Mesenchymal stem cell (in vitro differentiated cells and primary cell): ENCODE measurements at regions not wholly inside any gene's neighbourhood (a gene's known extent, or its start where the extent isn't known, plus 50 kb on each side); places are given as distances from the start of the nearest gene placed in this dataset.

Experiments used
- DNase-seq: peaks from one replicate; pipeline ENCODE4 v3.0.0-alpha.2; 2013
- H2AFZ ChIP-seq: one replicate; pipeline ENCODE4 v1.6.1; 2013; ENCODE audit warnings: low read depth, mild to moderate bottlenecking, control low read depth, inconsistent platforms, low read length, moderate library complexity
- H2AK5ac ChIP-seq: 2 replicates; pipeline ENCODE4 v1.6.1; 2013; ENCODE audit warnings: low read length, moderate library complexity, mild to moderate bottlenecking, inconsistent platforms; ENCODE audit not compliant: severe bottlenecking
- H2BK120ac ChIP-seq: one replicate; pipeline ENCODE4 v1.6.1; 2013; ENCODE audit warnings: low read depth, mild to moderate bottlenecking, inconsistent platforms, low read length, moderate library complexity
- H2BK12ac ChIP-seq, 2 experiments: one replicate each; pipeline ENCODE4 v1.6.1; 2013; ENCODE audit warnings: inconsistent platforms in 2 of 2, low read length in 2 of 2, mild to moderate bottlenecking in 2 of 2, moderate library complexity in 2 of 2, control low read depth in 1 of 2
- H2BK15ac ChIP-seq: one replicate; pipeline ENCODE4 v1.6.1; 2013; ENCODE audit warnings: mild to moderate bottlenecking, low read depth, inconsistent platforms; ENCODE audit not compliant: poor library complexity, severe bottlenecking
- H2BK5ac ChIP-seq: 2 replicates; pipeline ENCODE4 v1.6.1; 2013; ENCODE audit warnings: low read depth, mild to moderate bottlenecking, low read length, control low read depth, inconsistent platforms; ENCODE audit not compliant: poor library complexity, severe bottlenecking
- H3K14ac ChIP-seq, 2 experiments: one replicate each; pipeline ENCODE4 v1.6.1; 2013; ENCODE audit warnings: inconsistent platforms in 2 of 2, low read length in 2 of 2, control low read depth in 1 of 2, mild to moderate bottlenecking in 1 of 2, moderate library complexity in 1 of 2
- H3K18ac ChIP-seq, 2 experiments: one replicate each; pipeline ENCODE4 v1.6.1; 2013; ENCODE audit warnings: inconsistent platforms in 2 of 2, low read length in 2 of 2, control low read depth in 1 of 2, low read depth in 1 of 2, mild to moderate bottlenecking in 1 of 2
- H3K23ac ChIP-seq, 2 experiments: one replicate each; pipeline ENCODE4 v1.6.1; 2013; ENCODE audit warnings: inconsistent platforms in 2 of 2, low read length in 2 of 2, mild to moderate bottlenecking in 2 of 2, moderate library complexity in 2 of 2, control low read depth in 1 of 2
- H3K27ac ChIP-seq: 2 replicates; pipeline ENCODE4 v1.5.1; 2013; ENCODE audit warnings: mild to moderate bottlenecking, moderate library complexity, low read length, control low read depth, inconsistent platforms; ENCODE audit not compliant: poor library complexity, severe bottlenecking
- H3K27me3 ChIP-seq, 2 experiments: 2 replicates each; pipeline versions ENCODE4 v1.6.1 to v1.7.0; 2013; ENCODE audit warnings: low read length in 2 of 2, mild to moderate bottlenecking in 2 of 2, moderate library complexity in 2 of 2, control low read depth in 1 of 2, inconsistent platforms in 1 of 2; ENCODE audit not compliant: control insufficient read depth in 1 of 2, insufficient read depth in 1 of 2
- H3K36me3 ChIP-seq, 2 experiments: 2 replicates each; pipeline versions ENCODE4 v1.6.1 to v1.7.0; 2013; ENCODE audit warnings: low read length in 2 of 2, control low read depth in 1 of 2, inconsistent platforms in 1 of 2, low read depth in 1 of 2, mild to moderate bottlenecking in 1 of 2; ENCODE audit not compliant: insufficient read depth in 2 of 2, control insufficient read depth in 1 of 2
- H3K4ac ChIP-seq, 2 experiments: one replicate each; pipeline ENCODE4 v1.6.1; 2013; ENCODE audit warnings: inconsistent platforms in 2 of 2, low read length in 2 of 2, mild to moderate bottlenecking in 2 of 2, moderate library complexity in 2 of 2, control low read depth in 1 of 2, low read depth in 1 of 2
- H3K4me1 ChIP-seq: 2 replicates; pipeline ENCODE4 v1.6.1; 2013; ENCODE audit warnings: low read depth, low read length, control low read depth; ENCODE audit not compliant: control insufficient read depth, insufficient read depth
- H3K4me2 ChIP-seq: 2 replicates; pipeline ENCODE4 v1.6.1; 2013; ENCODE audit warnings: low read length, mild to moderate bottlenecking, inconsistent platforms; ENCODE audit not compliant: poor library complexity, severe bottlenecking
- H3K4me3 ChIP-seq, 2 experiments: 2 replicates each; pipeline versions ENCODE4 v1.5.1 to v1.7.0; 2013; ENCODE audit warnings: low read length in 2 of 2, mild to moderate bottlenecking in 2 of 2, control low read depth in 1 of 2, low read depth in 1 of 2; ENCODE audit not compliant: insufficient read depth in 1 of 2
- H3K79me1 ChIP-seq: replicated peaks from 2 replicates; pipeline ENCODE4 v1.6.1; 2013; ENCODE audit warnings: mild to moderate bottlenecking, control low read depth, low read length, inconsistent platforms; ENCODE audit not compliant: poor library complexity, severe bottlenecking
- H3K9ac ChIP-seq: 2 replicates; pipeline ENCODE4 v1.7.0; 2013; ENCODE audit warnings: mild to moderate bottlenecking, low read length, moderate library complexity
- H3K9me3 ChIP-seq: 2 replicates; pipeline ENCODE4 v1.7.0; 2013; ENCODE audit warnings: mild to moderate bottlenecking, low read length; ENCODE audit not compliant: control insufficient read depth
- H4K8ac ChIP-seq: one replicate; pipeline ENCODE4 v1.6.1; 2013; ENCODE audit warnings: inconsistent platforms, mild to moderate bottlenecking, low read length, moderate library complexity
- H4K91ac ChIP-seq: one replicate; pipeline ENCODE4 v1.6.1; 2013; ENCODE audit warnings: mild to moderate bottlenecking, low read length, inconsistent platforms
- WGBS: methylation state at CpG from one replicate; pipeline ENCODE4 v1.1.7; 2013; ENCODE audit warnings: mixed read lengths; 5-methylcytosine and 5-hydroxymethylcytosine counted together

DNA sequence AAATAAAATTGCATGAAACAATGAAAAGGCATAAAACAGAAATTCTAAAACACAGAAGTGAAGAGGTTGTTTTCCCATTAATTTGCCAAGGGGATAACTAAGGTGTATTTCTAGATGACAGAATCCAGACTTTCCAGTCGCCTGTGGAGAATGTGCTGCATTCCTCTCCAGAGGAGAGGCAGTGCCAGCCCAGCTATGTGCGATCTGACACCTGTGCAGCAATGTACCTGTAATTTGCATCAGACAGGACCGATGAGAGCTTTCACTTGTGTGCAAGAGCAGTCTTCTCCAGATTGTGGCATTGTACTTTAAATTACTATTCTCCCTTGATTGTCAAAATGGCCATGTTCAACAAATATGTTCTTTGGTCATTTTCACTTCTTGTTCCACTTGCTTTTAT, 1037.9 kb downstream of the EFNB2 start:
- Histone ChIP-seq H2BK120ac (no peak overlapping the region), H3K27me3 (no peaks in the 10 kb centered on the region), H2BK12ac (no peak overlapping the region), H2BK15ac (no peak overlapping the region), H3K18ac (no peak overlapping the region), H3K14ac (no peak overlapping the region), H3K9me3 (no peaks in the 10 kb centered on the region), H2AFZ (no peak overlapping the region), H3K4me3 (no peak overlapping the region), H3K36me3 (no peaks in the 10 kb centered on the region), H3K4me2 (no peak overlapping the region), H4K91ac (no peak overlapping the region), H4K8ac (no peak overlapping the region), H3K4me1 (no peaks in the 10 kb centered on the region), H3K79me1 (no peaks in the 10 kb centered on the region), H3K27ac (no peak overlapping the region), H3K4ac (no peak overlapping the region), H2BK5ac (no peak overlapping the region), H3K23ac (no peak overlapping the region), H2AK5ac (no peak overlapping the region), H3K9ac (no peak overlapping the region)
- whole genome bisulfite sequencing: 97% methylated on average over 3 of the region's 3 CpGs
- no peak for DNase-seq

DNA sequence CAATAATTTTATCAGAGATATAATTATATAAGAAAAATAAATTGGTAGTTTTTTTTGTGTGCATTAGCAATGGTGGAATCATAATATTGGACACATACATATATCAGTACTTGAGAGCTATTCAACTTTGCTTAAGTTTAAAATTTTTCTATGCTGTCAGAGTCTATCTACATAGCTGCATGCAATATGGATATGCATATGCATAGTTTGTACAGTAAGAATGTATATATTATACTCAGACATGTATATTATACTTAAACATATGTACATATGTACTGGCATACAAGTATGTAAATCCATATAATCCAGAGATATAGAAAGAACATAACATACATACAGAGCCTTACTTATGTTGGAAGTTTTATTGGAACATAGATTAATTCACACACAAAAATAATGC, 1043.2 kb downstream of the EFNB2 start:
- DNase-seq: no peak
- no peak overlapping the region for H2AFZ ChIP-seq
- no peaks in the 10 kb centered on the region for H3K36me3 ChIP-seq

DNA sequence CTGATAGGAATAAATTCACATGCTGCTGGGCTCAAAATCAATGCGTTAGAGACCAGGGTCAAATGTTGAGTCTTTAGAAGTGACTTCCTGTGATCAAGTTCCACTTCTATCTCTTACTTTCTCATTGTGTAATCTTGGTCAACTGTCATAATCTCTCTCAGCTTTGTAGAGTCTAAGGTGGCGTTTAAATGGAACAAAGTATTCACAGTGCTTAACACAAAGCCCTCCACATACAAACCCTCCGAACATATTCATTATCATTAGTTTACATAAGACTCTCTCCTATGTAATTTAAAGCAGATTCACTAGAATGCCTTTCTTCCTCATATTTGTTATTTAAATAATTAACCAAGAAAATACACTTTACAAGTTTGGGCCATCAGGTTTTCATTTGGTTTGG, 1044.1 kb downstream of the EFNB2 start:
- Histone ChIP-seq H3K4me2 (no peak overlapping the region), H4K91ac (no peak overlapping the region), H4K8ac (no peak overlapping the region), H2BK5ac (no peak overlapping the region), H3K4me3 (no peak overlapping the region), H2BK120ac (no peak overlapping the region), H3K14ac (no peak overlapping the region), H3K27me3 (no peaks in the 10 kb centered on the region), H2BK15ac (no peak overlapping the region), H3K4ac (no peak overlapping the region), H3K27ac (no peak overlapping the region), H3K36me3 (no peaks in the 10 kb centered on the region), H2AK5ac (no peak overlapping the region), H3K23ac (no peak overlapping the region), H3K9ac (no peak overlapping the region), H2AFZ (no peak overlapping the region), H3K4me1 (no peaks in the 10 kb centered on the region), H3K79me1 (no peaks in the 10 kb centered on the region), H2BK12ac (no peak overlapping the region), H3K18ac (no peak overlapping the region), H3K9me3 (no peaks in the 10 kb centered on the region)
- WGBS: 71% methylated on average over 3 of the region's 3 CpGs
- no peak for DNase-seq

More for the DNA sequence above, 1043.2 kb downstream of the EFNB2 start:
- no peak overlapping the region for H2AK5ac ChIP-seq
- no peak overlapping the region for H4K91ac ChIP-seq
- no peak overlapping the region for H2BK5ac ChIP-seq
- no peaks in the 10 kb centered on the region for H3K9me3 ChIP-seq
- no peak overlapping the region for H3K23ac ChIP-seq
- no peak overlapping the region for H2BK15ac ChIP-seq
- H3K4me3 ChIP-seq: no peak overlapping the region
- H4K8ac ChIP-seq: no peak overlapping the region
- no peaks in the 10 kb centered on the region for H3K4me1 ChIP-seq
- no peaks in the 10 kb centered on the region for H3K79me1 ChIP-seq
- H3K14ac ChIP-seq: no peak overlapping the region
- H3K18ac ChIP-seq: no peak overlapping the region
- H3K4me2 ChIP-seq: no peak overlapping the region
- H3K27ac ChIP-seq: no peak overlapping the region
- H2BK120ac ChIP-seq: no peak overlapping the region
- H3K4ac ChIP-seq: no peak overlapping the region
- H3K27me3 ChIP-seq: no peaks in the 10 kb centered on the region
- no peak overlapping the region for H2BK12ac ChIP-seq
- no peak overlapping the region for H3K9ac ChIP-seq

DNA sequence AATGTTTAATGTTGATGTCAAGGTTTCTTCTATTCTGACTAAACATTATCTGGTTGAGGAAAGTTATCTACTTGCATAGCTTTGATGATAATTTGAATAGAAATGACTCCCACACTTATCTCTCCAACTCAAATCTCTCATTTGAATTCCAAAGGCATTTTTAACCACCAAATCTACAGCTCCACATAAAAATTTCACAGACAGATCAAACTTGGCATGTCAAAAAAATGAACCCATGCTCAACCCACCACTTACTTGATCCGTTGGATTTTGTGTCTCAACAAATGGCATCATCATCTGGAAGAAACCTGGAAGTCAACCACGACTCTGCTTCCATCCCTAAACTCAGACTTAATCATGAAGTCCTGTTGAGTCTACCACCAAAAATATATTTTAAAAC, 1050.4 kb downstream of the EFNB2 start:
- Histone ChIP-seq H3K4me3 (no peak overlapping the region), H3K9ac (no peak overlapping the region), H3K4me1 (no peaks in the 10 kb centered on the region), H3K18ac (no peak overlapping the region), H2BK12ac (no peak overlapping the region), H3K79me1 (no peaks in the 10 kb centered on the region), H3K23ac (no peak overlapping the region), H3K4me2 (no peak overlapping the region), H4K91ac (no peak overlapping the region), H3K27ac (no peak overlapping the region), H3K9me3 (no peaks in the 10 kb centered on the region), H3K4ac (no peak overlapping the region), H2AK5ac (no peak overlapping the region), H2BK15ac (no peak overlapping the region), H3K36me3 (no peaks in the 10 kb centered on the region), H2BK5ac (no peak overlapping the region), H2BK120ac (no peak overlapping the region), H2AFZ (no peak overlapping the region), H3K27me3 (no peaks in the 10 kb centered on the region), H4K8ac (no peak overlapping the region), H3K14ac (no peak overlapping the region)
- WGBS: 81% methylated on average over 2 of the region's 2 CpGs
- DNase-seq: no peak
